Hippocampal formation (tissue), 2 donors: ENCODE measurements at regions not wholly inside any gene's neighbourhood (a gene's known extent, or its start where the extent isn't known, plus 50 kb on each side); places are given as distances from the start of the nearest gene placed in this dataset.

Experiments used
- DNase-seq, 2 donors: peaks; one replicate each; lab custom pipeline; 2025; lab: John Stamatoyannopoulos, UW

GRCh38 chr5:68450245-68450852 is 234.8 kb downstream of the PIK3R1 start:
- DNase-seq = no peak

DNA sequence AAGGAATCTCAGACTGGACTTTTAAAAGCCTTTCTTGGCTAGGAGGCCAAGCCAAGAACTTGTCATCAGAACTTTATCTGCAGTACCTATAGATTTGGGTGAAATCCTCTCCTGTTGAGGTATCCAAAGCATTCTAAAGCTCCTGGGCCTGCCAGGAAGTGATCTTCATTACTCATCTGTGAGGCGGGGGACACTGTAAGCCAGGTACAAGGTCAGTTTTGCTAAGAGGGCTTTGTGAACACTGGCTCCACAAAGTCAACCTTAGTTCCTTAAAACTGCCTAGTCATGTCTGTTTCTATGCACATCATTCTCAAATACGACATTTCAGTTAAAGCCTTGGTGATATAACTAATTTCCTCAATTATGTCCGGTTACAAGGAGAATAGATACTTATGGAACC is 236.7 kb downstream of the PIK3R1 start:
- no peak for DNase-seq

- DNase-seq = no peak
Measured at GRCh38 chr5:68454172-68454571, 238.6 kb downstream of the PIK3R1 start.

GRCh38 chr5:68454766-68455165 is 239.2 kb downstream of the PIK3R1 start:
- DNase-seq = no peak

GRCh38 chr5:68455216-68455615 is 239.7 kb downstream of the PIK3R1 start:
- no peak for DNase-seq

DNA sequence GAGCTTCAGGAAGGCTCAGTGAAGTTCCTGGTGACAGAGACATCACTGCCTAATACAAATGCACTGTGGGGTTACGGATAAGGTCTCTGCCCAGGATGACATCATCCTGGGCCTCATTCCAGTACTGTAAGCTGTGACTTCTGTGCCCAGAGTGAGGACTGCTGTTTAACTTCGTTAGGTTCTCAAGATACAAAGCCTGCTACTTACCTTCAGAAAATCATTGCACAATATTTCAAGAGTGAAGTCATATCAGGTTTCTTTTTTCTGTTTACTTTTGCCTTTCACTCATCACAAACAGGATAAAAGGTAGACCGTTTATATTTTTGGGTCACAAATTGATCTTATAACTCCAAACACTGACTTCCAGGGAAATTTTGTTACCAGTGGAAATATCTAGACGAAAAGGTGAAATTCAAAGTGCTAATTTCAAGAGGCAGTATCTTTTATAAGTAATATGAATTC is 241.2 kb downstream of the PIK3R1 start:
- no peak for DNase-seq

DNA sequence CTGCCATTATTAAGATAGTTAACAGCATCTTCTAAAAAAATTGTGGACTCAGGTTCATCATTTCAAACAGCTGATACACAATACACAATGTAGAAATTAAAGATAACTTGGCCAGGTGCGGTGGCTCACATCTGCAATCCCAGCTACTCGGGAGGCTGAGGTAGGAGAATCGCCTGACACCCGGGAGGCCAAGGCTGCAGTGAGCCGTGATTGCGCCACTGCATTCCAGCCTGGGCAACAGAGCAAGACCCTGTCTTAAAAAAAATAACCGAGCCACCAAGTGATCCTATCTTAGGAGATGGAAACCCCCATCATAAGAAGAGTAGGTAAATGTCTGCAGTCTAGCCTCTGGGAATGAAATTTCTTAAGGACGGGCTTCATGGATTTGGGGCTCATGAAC is 241.7 kb downstream of the PIK3R1 start:
- DNase-seq = no peak

DNA sequence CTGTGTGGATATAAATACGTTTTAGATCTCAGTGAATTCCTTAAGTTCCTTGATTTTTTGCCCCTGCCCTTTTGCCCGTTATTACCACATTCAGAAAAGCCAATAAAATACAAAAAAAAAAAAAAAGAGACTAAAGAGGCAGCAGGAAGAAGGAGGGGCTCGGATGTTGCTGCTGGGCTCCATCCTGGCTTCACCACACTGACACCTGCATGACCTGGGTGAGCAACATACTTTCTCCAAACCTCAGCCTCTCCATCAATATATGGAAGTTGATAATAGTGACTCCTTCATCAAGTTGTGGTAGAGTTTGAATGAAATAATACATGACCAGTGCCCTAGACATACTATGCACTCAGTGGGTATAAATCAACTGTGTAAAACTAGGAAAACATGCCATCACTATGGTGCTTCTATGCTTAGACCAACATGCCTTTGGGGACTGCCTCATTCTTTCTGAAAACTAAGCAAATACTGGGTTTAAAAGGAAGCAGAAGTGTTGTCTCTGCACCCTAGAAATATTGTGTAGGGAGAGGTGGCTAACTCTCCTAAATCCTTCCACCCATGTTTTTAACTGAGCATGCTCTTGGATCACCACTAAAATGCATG is 243.0 kb downstream of the PIK3R1 start:
- DNase-seq = no peak

- no peak for DNase-seq
Measured at GRCh38 chr5:68459093-68459809, 243.7 kb downstream of the PIK3R1 start.

GRCh38 chr5:68459810-68460139 is 244.2 kb downstream of the PIK3R1 start:
- DNase-seq = no peak

DNA sequence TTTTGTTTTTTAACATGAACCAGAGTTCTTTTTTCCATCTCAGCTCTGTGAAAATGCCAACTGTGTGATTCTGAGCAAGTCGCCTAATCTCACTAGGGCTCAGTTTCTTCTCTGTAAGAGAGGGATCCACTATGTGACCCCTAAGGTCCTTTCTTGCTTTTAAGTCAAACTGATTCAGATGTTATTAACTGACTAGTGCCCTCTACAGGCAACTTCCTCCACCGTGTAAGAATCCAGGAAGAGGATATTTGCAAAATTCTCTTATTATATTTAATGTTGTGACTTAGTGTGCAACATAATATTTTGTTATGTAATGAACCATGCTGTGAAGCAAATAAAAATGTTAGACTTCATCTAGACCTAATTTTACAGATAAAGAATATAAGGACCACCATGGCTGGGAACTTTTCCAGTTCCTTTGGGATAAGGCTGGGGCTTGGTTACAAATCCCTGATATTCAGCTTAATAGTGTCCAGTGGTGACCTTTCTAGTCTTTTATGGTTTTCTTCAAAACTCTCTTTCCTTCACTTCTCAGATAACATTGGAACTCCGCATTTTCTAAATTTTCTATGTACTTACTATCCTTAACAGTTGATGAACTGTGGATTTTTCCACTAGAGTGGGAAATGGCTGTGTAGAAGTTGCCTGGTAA is 244.7 kb downstream of the PIK3R1 start:
- peak in 1 of 2 donors; percentile 43 for DNase-seq

GRCh38 chr5:68463606-68464005 is 248.1 kb downstream of the PIK3R1 start:
- DNase-seq = no peak

GRCh38 chr5:68464424-68464823 is 248.9 kb downstream of the PIK3R1 start:
- DNase-seq = no peak

DNA sequence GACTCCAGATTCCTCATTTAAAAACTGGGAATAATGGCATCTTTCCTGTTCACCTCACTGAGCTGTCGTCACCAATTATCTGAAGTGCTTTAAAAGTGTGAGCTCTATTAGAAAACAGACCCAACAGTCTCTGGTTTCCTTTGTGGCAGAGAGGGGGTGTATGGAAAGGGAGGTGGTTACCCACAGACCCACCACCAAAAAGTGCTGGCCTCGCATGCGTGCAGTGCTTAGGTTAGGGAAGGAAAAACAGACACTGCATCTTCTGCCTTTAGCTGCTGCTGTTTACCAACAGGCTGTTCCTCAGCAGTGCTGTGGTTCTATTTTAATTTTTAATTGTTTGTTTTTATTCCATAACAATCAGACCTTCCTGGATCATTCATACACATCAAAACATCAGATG is 249.6 kb downstream of the PIK3R1 start:
- no peak for DNase-seq

DNA sequence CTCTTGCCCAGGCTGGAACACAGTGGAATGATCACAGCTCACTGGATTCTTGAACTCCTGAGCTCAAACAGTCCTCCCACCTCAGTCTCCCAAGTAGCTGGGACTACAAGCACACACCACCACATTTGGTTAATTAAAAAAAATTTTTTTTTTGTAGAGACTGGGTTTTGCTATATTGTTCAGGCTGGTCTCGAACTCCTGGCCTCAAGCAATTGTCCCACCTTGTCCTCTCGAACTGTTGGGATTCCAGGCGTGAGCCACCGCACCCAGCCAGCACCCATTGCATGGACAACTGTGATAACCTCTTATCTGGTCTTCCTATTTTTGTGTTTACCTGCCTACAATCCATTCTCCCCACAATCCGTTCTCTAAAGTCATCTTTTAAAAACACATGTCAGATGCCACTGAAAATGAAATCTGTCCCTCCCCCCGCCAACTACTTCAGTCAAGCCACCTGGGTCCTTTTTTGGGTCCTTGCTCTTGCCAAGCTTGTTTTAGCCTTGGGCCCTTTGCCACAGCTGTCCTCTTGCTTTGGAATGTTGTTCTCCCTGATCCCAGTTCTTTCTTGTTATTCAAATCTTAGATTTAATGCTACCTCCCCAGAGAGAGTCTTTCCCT is 250.5 kb downstream of the PIK3R1 start:
- DNase-seq = no peak

- no peak for DNase-seq
Measured at GRCh38 chr5:68467208-68467607, 251.7 kb downstream of the PIK3R1 start.

GRCh38 chr5:68467794-68468193 is 252.2 kb downstream of the PIK3R1 start:
- DNase-seq = no peak

DNA sequence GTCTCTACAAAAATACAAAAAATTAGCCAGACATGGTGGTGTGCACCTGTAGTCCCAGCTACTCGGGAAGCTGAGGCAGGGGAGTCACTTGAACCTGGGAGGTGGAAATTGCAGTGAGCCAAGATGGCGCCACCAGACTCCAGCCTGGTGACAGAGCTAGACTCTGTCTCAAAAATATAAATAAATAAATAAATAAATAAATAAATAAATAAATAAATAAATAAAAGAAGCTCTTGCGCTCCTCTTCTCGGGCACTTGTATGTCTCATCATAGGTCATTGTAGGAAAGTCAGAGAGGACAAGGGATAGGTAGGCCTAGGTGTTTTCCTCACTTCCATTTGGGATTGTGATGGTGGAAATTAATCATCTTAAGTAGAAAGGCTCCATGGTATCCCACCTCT is 252.8 kb downstream of the PIK3R1 start:
- no peak for DNase-seq

DNA sequence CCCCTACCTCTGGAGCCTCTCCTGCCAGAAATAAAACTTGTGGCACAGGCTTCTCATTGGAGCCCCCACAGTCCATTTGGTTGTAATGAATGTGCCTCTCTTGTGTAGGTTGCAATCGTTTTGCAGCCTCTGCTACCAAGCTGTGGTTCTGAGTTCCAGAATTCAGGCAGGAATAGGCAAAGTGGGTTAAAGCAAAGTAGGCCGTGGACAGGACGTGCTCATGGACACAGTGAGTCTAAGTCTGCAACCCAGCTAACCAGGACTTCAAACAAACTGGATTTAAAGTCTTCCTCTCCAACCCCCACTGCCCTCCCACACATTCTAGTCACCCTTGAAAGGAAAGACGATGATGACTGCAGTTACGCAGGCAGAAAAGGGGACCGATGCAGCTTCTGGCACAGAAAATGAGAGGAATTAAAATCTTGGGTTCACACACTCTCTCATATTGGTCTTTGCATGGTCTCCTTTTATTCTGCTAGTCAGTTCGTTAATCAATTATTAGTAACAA is 260.0 kb downstream of the PIK3R1 start:
- DNase-seq = no peak

- DNase-seq = no peak
Measured at GRCh38 chr5:68476854-68477253, 261.3 kb downstream of the PIK3R1 start.

DNA sequence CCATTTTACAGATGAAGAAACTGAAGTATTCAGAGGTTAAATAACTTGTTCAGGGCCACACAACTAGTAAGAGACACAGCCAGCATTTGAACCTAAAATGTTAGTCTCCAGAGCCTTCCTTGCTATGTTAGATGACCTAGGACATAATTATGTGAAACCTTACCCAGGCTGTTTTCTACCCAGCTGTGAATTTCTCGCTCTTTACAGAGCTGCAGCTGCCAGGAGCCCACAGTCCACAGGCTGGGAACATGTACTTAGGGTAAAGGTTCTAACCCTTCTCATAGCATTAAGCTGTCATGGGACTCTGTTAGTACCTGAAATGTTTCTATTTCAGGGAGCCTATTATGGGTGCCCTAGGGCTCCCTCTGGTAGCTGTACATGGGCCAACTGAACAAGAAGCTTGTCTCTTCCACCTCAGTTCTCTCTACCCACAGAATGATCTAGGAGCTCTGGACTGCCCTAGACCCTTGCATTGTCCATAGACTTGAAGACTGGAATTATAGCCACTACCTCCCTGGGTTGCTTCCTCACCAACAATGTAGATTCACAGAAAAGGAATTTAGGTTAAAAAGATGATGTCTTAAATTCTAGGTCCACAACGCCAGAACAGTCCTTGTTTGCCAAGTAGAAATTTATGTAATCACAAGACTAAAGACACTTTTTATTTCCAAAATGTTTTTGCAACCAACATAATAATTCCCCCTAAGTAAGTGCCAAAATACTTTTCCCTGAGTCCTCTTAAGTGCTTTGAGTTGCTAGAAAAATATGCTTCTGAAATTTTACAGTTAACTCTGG is 262.9 kb downstream of the PIK3R1 start:
- DNase-seq = no peak
